Loucy (cell line): ENCODE measurements at regions not wholly inside any gene's neighbourhood (a gene's known extent, or its start where the extent isn't known, plus 50 kb on each side); places are given as distances from the start of the nearest gene placed in this dataset.

ENCODE experiments used
- H2AFZ ChIP-seq: fragments of 200-600 bp; sonication (generic); 2 replicates; pipeline ENCODE4 v1.6.0; 2016; ENCODE audit warnings: antibody characterized with exemption, mild to moderate bottlenecking, low read length, moderate library complexity
- H3F3A ChIP-seq: fragments of 200-600 bp; 2 replicates; pipeline ENCODE4 v1.6.0; 2016; ENCODE audit warnings: antibody characterized with exemption, low read depth, mild to moderate bottlenecking
- H3K27me3 ChIP-seq: fragments of 200-600 bp; sonication (generic); 2 replicates; pipeline ENCODE4 v1.6.1; 2014; ENCODE audit warnings: low read length, mild to moderate bottlenecking; ENCODE audit not compliant: insufficient read depth, poor library complexity, severe bottlenecking
- H3K36me3 ChIP-seq: fragments of 200-600 bp; sonication (generic); 2 replicates; pipeline ENCODE4 v1.6.1; 2016; ENCODE audit warnings: low read length; ENCODE audit not compliant: insufficient read depth
- H3K4me1 ChIP-seq: fragments of 200-600 bp; sonication (generic); 2 replicates; pipeline ENCODE4 v1.5.1; 2014; ENCODE audit warnings: low read length, mild to moderate bottlenecking; ENCODE audit not compliant: insufficient read depth, poor library complexity, severe bottlenecking
- H3K4me2 ChIP-seq: fragments of 200-600 bp; sonication (generic); 2 replicates; pipeline ENCODE4 v1.6.0; 2014; ENCODE audit warnings: antibody characterized with exemption, low read length, low read depth, mild to moderate bottlenecking; ENCODE audit not compliant: poor library complexity, severe bottlenecking
- H3K4me3 ChIP-seq: fragments of 200-600 bp; sonication (generic); 2 replicates; pipeline ENCODE4 v1.5.1; 2014; ENCODE audit warnings: low read length, mild to moderate bottlenecking, mixed read lengths; ENCODE audit not compliant: poor library complexity, severe bottlenecking
- H3K79me2 ChIP-seq: fragments of 200-600 bp; sonication (generic); 2 replicates; pipeline ENCODE4 v1.6.1; 2014; ENCODE audit warnings: low read length; ENCODE audit not compliant: insufficient read depth
- H3K9ac ChIP-seq: fragments of 200-600 bp; sonication (generic); 2 replicates; pipeline ENCODE4 v1.6.0; 2014; ENCODE audit warnings: mild to moderate bottlenecking, low read depth, low read length, moderate library complexity; ENCODE audit not compliant: poor library complexity, severe bottlenecking
- H3K9me2 ChIP-seq: fragments of 200-600 bp; sonication (generic); replicated peaks from 2 replicates; pipeline ENCODE4 v1.6.1; 2016; ENCODE audit warnings: low read depth, low read length, mixed read lengths
- H3K9me3 ChIP-seq: fragments of 200-600 bp; sonication (generic); 2 replicates; pipeline ENCODE4 v1.6.1; 2014; ENCODE audit warnings: mild to moderate bottlenecking, antibody characterized with exemption, low read length, low read depth; ENCODE audit not compliant: insufficient read depth
- H4K20me1 ChIP-seq: fragments of 200-600 bp; sonication (generic); 2 replicates; pipeline ENCODE4 v1.6.0; 2014; ENCODE audit warnings: antibody characterized with exemption, low read length, mild to moderate bottlenecking; ENCODE audit not compliant: insufficient read depth, poor library complexity, severe bottlenecking
- CTCF ChIP-seq: fragments of 200-600 bp; sonication (generic); conservative IDR thresholded peaks from 2 replicates; pipeline ENCODE4 v1.5.1; 2014; ENCODE audit warnings: mild to moderate bottlenecking, antibody characterized with exemption, low read length
- EZH2phosphoT487 ChIP-seq: fragments of 200-600 bp; IDR thresholded peaks from 2 replicates; pipeline ENCODE4 v1.6.1; 2018; ENCODE audit warnings: antibody characterized with exemption, mild to moderate bottlenecking, moderate library complexity, borderline replicate concordance

GRCh38 chr14:49478784-49479183 lies 107.4 kb downstream of the RPS29 start:
- Histone ChIP-seq H3K36me3 (no peaks in the 10 kb centered on the region), H3F3A (no peaks in the 10 kb centered on the region), H3K9me2 (no peaks in the 10 kb centered on the region), H3K4me1 (peaks cover 22% of the 10 kb centered on the region), H3K4me2 (no peak overlapping the region), H2AFZ (0 out of 2 replicates have a peak overlapping the region, but pooled peaks have one; percentile 3), H3K4me3 (no peak overlapping the region), H3K79me2 (no peaks in the 10 kb centered on the region), H3K27me3 (no peaks in the 10 kb centered on the region), H3K9me3 (no peaks in the 10 kb centered on the region), H4K20me1 (no peaks in the 10 kb centered on the region), H3K9ac (no peak overlapping the region)
- TF ChIP-seq EZH2phosphoT487 (no peak), CTCF (no peak)

- no peak overlapping the region for H3K4me3 ChIP-seq
- peaks cover 24% of the 10 kb centered on the region for H3K4me1 ChIP-seq
- H3K9me2 ChIP-seq = no peaks in the 10 kb centered on the region
- H3K4me2 ChIP-seq = no peak overlapping the region
- no peaks in the 10 kb centered on the region for H3K9me3 ChIP-seq
- no peak overlapping the region for H3K9ac ChIP-seq
- no peaks in the 10 kb centered on the region for H3K36me3 ChIP-seq
- peak overlapping the region; percentile 32; the same call in 1 of the 2 replicates for H2AFZ ChIP-seq
- no peaks in the 10 kb centered on the region for H3K79me2 ChIP-seq
- no peaks in the 10 kb centered on the region for H4K20me1 ChIP-seq
- no peaks in the 10 kb centered on the region for H3F3A ChIP-seq
- TF ChIP-seq EZH2phosphoT487 (no peak), CTCF (no peak)
- H3K27me3 ChIP-seq = no peaks in the 10 kb centered on the region
Observed at GRCh38 chr14:49467091-49467490, 119.1 kb downstream of the RPS29 start.

- H3K9me2 ChIP-seq = no peaks in the 10 kb centered on the region
- H3K36me3 ChIP-seq = no peaks in the 10 kb centered on the region
- no peaks in the 10 kb centered on the region for H3F3A ChIP-seq
- no peak overlapping the region for H3K9ac ChIP-seq
- peaks cover 39% of the 10 kb centered on the region for H3K4me1 ChIP-seq
- no peak overlapping the region for H3K4me3 ChIP-seq
- H4K20me1 ChIP-seq = no peaks in the 10 kb centered on the region
- H3K79me2 ChIP-seq = no peaks in the 10 kb centered on the region
- peak; percentile 56 for TF ChIP-seq CTCF
- TF ChIP-seq EZH2phosphoT487 = no peak
- no peaks in the 10 kb centered on the region for H3K27me3 ChIP-seq
- H3K9me3 ChIP-seq = no peaks in the 10 kb centered on the region
- H3K4me2 ChIP-seq = no peak overlapping the region
- peak overlapping the region; percentile 37; the same call in 1 of the 2 replicates for H2AFZ ChIP-seq
Observed at GRCh38 chr14:49464885-49465284, 121.3 kb downstream of the RPS29 start.
